ENCODE measurements at regions not wholly inside any gene's neighbourhood (a gene's known extent, or its start where the extent isn't known, plus 50 kb on each side); places are given as distances from the start of the nearest gene placed in this dataset.

DNA sequence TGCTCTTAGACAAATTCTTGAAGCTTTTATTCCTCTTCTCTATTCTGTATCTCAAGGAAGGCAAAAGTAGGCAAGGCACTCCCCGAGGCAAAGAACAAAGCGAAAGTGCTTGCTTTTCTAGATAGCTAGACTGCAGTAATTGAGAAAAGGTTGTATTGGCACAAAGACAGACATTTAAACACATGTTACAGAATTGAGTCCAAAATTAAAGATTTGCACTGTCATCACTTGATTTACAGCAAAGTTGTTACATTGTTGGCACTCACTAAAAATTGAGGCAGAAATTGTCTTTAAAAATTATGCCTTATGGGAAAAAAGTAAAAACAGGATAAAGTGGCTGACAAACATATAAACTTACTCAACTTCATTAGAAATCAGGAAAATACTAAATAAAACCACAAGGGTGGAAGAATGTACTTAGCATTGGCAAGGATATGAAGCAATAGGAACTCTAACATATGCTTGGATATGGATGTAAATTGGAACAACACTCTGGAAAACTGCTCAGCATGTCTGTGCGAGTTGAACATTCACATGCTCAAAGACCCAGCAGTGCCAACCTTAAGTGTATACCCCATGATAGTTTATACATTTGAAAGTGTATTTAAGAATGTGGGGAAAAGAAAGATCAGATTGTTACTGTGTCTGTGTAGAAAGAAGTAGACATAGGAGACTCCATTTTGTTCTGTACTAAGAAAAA is 491.3 kb downstream of the GLRX3 start:
- no peak for DNase-seq

DNA sequence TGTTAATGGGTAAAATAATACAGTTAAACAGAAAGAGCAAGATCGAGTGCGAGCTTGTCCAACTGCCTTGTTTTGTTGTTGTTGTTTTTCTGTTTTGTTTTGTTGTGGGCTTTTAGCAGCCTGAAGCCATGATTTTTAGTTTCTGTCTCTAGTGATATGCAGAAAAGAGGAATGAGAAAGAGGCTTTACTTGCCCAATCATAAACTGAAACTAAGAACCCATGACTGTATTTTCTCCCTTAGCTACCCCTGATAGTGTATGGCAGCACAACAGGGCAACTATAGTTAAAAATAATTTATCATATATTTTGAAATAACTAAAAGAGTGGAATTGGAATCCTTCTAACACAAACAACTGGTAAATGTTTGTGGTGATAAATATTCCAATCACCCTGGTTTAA is 493.9 kb downstream of the GLRX3 start:
- no peak for DNase-seq

DNA sequence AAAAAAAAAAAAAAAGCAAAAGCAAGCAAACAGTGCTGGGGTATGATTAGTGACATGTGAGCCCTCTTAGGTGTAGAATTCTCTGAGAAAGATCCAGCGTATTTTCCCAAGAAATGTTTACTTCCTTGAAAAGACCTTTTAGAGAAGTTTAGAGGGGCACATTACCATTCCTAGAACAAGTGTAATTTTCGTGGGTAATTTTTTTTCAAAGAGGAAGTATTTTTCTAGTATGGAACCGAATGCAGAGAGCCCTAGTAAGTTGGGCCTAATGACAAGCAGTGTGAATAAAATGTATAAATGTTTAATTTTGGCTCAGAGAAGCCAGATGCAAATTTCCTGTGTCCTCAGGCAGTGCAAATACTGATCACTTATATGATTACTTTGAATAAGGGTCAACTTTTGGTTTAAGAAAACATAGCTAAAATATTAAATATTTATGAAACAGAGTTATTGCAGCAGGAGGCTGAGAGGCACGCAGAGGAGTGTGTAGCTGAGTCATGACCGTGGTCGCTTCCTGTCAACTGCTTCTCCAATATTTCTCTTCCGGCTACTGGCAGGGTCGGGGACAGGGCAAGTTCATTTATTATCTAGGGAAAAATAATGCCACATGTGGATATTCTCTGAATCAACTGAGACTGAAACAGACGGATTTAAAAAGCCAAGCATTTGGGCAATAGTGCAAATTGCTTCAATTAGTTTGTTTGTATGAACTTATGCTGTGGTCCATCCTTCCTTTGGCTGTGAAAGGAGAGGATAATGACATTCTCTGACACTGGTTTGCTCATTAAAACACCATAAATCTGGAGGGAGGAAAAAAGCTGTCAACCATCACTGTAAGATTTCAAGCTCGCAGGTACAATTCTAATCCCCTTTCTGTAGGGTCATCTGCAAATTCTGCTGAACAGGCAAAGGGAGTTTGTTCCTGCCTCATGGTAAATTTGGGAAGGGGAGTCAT is 495.2 kb downstream of the GLRX3 start:
- DNase-seq = no peak

DNA sequence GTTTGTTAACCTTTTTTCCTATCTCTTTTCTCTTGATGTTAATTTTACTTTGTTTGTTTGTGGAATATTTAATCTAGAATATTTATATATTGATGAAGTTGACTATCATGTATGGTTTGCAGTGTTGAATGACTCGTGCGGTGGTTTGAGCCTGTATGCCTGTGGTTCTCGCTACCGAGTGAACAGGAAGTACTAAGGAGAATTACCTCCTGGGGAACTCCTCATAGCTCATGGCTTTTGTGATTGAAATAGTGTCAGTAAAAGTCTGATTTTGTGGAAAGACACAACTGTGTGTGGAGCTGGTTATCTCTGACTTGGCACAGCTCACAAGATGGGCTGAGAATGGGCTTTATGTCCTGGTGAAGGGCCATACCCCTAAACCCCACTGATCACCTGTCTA is 498.6 kb downstream of the GLRX3 start:
- no peak for DNase-seq

DNA sequence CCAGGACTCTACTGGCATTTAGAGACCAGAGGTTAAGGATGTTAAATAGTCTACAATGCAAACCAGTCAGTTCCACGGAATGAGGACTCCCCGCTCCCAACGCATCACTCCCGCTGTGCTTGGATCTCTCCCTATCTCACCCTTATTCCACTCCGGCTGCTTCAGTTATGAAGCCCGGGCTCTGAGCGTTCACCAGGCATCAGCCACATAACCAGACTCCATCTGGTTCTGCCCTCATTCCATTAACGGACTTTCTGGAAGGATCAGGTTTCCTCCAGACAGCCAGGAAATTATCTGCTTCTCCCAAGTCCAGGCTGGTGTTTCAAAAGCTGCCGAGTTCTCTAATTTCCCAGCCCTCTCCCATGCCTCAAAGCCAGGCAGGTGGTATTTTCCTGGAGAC is 499.3 kb downstream of the GLRX3 start:
- no peak for DNase-seq

DNA sequence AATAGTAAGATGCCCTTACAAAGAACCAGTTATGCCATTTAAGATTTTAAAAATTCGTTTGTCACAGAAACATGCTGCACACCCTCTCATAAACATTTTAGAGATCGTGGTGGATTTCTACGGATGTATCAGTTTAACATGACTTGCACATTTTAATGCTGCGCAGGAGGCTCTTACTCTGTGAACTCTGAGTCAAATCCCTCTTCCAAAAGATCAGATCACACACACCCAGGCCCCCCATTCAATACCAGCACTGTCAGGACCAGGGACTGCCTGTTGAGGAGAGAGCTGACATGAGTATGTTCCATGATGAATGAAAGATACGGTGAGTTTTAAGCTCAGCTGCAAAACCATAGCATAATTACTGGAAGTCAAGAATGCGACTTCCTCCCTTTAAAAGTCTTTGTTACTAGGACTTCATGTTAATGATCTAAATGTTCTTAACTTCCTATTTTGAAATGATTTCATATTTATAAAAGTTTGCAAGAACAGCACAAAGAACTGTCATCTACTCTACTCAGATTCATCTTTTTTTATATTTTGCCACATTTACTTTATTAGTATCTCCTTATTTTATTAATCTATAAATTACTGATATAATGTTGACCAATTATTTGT is 500.2 kb downstream of the GLRX3 start:
- DNase-seq = no peak

DNA sequence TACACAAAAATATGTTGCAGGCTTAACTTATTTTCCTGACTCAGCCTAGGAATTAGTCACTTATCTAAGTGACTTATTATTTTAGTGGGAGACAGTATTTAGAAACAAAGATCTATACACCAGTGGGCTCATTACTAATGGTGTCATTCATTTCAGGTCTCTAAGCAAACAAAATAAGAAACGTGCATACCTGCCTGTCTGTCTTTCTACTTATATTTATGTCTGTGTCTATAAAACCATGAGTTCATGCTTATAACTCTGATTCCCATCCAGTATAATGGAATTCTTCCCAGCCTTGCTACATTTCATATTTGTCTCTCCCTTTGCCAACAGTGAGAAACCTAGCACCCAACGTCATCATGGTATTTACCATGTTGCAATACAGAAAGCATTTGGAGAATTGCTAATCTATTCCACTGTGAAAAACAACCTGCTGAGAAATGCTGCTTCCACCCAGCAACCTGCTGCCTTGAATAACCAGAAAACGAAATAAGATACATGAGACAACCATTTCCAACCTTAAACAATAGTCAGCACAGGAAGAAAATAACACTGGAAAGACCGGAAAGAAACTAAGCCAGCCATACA is 501.0 kb downstream of the GLRX3 start:
- DNase-seq = no peak

DNA sequence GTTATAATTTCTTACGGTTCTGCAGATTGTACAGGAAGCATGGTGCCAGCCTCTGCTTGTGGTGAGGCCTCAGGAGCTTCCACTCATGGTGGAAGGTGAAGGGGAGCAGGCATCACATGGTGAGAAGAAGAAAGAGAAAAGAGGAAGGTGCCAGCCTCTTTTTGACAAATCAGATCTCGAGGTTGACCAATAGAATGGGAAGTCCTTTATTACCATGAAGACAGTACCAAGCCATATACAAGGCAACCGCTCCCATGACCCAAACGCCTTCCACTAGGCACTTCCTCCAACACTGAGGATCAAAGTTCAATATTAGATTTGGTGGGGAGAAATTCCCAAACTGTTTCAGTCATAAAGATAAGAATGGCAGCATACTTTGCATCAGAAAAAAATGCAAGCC is 502.8 kb downstream of the GLRX3 start:
- no peak for DNase-seq

DNA sequence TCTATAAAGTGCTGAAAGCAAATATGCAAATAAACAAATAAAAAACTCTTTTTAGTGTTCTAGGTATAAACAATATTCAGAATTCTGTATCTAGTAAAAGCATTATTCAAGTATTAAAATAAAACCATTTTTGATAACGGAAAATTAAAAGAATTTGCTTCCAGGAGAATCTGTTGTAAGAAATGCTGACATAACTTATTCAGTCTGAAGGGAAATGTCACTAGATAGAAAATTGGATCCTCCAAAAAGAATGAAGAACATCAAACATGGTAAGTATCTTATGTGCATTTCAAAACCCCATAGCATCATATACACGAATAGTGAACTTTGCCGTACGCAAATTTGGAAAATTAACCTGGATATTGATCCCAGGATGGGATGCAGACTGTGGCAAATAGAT is 506.7 kb downstream of the GLRX3 start:
- no peak for DNase-seq

DNA sequence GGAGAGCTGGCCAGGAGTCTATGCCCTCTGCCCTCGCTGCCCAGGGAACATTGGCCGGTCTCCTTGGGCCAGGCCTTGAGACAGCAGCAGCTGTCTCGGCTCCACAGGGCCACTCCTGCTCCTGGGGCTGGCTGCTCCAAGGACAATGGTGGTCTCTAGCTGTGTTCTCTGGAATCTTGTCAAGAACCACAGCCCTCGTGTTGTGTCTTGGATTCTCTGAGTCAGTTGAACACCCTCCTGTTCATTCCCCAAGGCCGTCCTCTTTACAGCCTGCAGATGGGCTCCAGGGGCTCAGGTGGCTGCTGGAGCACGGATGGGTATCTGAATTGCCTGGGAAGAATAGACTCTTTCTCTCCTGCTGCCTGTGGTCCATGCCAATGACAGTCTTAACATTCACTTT is 511.1 kb downstream of the GLRX3 start:
- DNase-seq = no peak

DNA sequence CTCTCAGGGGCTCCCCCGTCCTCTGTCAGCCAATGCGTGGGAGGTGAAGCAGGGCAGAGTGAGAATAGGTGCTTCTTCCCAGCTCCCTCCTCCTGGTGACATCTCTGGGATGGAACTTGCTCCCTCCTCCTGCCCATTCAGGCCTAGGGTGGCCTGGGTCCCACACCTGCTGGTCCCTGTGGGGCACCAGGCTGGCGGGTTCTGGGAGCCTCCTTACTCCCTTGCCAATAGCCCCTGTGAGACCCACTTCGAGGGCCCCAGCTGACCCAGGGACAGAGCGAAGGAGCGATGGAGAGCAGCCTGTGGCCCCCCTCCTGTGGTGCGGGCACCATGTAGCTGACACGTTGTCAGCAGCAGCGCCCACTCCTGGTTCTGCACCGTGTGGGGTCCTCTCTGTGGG is 512.6 kb downstream of the GLRX3 start:
- DNase-seq = no peak

DNA sequence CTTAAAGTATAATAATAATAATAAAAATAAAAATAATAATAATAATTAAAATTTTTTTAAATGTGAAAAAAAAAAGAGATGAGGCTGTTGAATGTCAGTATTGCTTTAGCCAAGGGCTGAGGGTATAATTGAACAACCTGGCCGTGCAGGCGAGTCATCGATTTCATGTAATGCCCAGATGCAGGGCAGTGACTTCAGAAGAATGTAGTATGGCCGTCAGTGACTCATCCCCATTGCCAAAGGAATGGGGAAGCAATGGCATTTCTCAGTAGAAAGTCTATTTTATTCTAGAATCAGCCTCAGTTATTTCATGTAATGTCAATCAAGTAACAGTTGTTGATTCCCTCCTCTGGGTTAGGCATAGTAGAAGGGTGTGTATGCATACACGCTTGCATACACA is 516.4 kb downstream of the GLRX3 start:
- no peak for DNase-seq

DNA sequence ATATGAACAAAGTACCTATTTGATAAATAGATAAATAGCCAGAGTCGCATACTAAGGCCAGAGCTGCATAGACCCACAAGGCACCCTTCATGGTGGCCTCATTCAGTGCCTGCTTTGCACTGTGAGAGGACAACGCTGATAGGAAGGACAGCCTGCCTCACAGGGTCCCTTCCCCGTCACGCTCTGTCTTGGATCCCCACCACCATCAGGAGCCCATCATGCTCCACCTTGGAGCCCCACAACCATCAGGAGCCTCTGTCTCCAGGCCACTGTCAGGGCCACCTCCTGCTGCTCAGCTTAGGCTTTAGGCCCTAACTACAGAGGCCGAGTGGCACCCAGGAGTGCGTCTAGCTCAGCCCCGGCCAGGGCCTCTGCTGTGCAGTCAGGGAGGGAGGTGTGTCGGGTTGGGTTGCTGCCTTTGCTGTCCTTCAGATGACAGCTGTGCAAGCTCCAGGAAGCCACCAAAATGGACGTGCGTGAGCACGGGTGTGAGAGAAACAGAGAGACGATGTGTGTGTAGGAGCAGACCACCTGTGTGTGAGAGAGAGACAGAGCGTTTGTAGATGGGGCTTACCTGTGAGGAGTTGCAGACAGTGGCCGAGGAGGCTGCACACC is 516.9 kb downstream of the GLRX3 start:
- DNase-seq = no peak

DNA sequence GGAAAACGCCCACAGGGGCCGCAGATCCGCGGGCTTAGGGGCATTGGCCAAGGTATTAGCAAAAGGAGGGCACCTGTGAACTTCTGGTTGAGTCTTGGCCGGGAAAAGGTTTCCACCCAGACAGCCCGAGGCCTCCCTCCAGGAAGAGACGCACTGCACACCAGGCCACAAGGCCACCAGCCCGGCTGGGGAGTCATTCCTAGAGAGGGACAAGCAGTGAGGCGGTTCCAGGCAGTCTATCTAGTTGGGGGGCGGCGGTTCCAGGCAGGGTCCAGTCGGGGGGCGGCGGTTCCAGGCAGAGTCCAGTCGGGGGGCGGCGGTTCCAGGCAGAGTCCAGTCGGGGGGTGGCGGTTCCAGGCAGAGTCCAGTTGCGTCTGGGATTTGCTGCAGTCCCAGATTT is 518.5 kb downstream of the GLRX3 start:
- DNase-seq = no peak

DNA sequence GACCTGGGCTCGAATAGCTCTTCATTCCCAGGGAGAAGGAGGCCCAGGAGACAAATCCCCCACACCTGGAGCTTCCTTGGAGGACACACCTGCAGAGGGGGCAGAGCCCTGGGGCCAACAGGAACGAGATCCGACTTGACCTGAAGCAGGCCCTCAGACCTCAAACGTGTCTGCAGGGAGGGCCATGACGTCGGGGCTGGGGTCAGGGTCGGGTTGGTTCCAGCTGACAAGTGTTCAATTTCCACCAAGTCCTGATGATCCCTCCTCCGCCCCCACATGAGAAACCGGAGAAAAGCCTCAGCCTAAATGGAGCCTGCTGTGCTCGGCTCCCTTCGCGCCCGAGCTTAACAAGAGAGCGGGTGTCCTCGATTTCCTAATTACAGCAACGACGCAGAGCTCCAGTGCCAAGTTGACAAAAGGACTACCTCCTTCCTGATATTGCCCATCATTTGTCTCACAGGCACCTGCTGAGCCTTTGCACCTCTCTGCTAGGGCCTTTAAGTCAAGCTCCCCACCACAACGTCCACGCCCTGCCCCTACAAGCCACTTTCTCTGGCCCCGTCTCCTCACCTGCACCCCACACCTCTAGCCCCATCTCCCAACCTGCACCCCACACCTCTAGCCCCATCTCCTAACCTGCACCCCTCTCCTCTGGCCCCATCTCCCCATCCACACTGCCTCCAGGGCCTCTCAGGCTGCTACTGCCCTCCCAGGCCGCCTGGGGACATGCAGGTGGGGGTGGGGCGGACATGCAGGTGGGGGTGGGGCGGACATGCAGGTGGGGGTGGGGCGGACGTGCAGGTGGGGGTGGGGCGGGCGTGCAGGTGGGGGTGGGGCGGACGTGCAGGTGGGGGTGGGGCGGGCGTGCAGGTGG is 519.4 kb downstream of the GLRX3 start:
- no peak for DNase-seq

DNA sequence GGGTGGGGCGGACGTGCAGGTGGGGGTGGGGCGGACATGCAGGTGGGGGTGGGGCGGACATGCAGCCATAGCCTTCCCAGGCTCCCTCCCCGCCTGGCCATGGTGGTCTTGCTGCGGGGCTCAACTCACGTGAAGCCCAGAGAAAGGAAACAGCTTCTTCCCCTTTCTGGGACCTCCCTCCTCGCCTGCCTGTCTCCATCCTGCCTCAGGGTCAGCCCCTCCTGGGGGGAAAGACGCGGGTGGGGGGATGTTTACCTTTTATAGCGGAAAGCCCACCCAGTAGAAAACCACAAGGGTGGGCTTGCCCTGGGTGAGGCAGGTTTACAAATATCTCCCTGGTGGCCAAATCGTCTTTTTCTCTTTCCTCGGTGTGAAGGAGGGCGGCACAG is 520.0 kb downstream of the GLRX3 start:
- DNase-seq = no peak

DNA sequence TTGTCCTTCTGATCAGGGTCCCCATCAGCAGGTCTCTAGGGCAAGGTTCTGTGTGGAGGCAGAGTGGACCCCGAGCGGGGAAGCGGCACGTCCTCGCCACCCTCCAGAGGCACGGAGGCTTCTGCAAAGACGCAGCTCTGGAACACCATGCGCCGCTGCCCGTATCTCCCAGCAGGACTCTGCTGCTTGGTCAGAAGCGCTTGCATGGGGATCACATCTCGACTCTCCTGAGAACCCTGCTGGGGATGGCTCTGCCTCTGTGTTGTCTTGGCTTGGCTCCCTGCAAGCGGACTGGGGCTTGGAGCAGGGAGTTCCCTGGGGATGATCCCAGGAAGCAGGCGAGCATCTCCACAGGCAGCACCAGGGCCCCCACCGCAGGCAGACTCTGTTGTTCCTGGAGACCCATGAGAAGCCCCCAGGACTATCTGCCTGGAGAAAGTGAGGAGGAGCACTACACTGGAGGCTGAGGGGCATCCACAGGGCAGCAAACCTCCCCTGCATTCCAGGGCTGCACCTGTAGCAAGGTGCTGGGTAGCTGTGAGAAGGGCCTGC is 520.5 kb downstream of the GLRX3 start:
- DNase-seq = no peak

DNA sequence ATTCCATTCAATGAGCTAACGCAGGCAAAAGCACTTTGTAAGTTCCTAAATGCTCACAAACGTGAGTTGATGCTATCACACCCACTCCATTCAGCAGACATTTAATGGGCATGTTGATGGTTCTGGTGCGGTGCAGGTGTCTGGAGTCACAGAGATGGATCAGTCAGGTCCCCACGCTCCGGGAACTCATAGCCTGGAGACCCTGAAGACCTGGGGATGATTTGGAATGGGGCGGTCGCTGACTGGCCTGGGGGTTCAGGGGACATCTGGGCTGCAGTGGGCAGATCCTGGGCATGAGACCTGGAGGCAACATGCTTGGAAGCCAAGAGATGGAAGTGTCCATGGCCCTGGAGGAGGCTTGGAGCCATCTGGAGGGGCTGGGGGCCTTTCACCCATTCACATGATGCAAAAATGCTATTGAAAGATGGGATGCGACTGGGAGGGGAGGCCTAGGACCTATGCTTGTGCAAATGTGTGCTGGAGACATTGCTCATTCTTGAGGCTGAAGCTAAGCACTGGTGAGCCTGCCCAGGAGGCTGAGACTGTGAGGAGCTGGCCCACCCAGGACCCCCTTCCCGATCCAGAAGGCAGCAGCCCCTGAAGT is 522.6 kb downstream of the GLRX3 start:
- no peak for DNase-seq

DNA sequence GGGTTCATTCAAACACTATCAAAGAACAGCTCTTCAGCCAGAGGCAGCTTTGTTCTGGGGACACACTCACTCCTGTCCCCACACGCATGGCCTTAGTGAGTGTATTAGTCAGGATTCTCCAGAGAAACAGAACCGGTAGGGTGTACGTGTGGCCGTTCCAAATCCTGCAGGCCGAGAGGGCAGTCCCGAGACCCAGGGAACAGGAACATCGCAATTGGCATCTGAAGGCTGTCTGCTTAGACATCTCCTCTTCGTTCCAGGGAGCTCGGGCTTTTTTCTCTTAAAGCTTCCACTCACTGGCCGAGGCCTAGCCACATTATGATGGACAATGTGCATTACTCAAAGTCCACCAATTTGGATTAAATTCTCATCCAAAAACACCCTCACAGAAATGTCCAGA is 523.3 kb downstream of the GLRX3 start:
- no peak for DNase-seq

DNA sequence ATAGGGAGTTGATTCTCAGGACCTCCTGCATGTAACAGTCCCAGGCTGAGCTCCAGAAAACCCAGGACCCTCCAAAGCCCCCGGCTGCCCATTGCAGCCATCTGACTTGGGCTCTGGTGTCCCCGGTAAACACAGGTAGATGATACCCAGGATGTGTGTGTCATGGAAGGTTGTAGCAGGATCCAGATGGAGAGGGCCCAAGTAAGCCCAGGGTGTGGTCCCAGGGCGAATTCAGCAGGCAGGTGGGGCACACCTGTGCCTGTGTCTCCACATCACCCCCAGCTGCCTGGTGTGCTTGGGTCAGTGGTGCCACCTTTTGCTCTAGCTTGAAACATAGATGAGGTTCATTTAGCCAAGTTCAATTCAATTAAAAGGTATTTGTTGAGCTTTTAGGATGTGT is 524.1 kb downstream of the GLRX3 start:
- no peak for DNase-seq

DNA sequence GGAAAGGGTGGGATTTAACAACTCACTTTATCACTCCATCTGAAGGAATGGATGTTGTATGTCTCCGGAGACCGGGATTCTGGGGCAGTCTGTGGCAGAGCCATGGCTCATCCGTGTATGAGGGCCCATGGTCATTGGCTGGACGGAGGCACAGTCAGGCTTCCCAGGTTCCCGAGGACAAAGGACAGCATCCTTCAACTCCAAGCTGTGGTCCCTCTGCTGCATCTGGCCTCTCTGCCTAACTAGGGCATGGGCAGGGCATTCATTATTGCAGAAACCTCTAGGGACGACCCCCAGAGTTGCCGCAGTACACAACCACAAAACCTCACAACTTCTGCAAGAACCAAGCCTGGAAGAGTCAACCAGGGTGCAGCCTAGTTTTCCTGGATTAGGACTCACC is 525.2 kb downstream of the GLRX3 start:
- no peak for DNase-seq
